H9 (cell line): ENCODE measurements at regions not wholly inside any gene's neighbourhood (a gene's known extent, or its start where the extent isn't known, plus 50 kb on each side); places are given as distances from the start of the nearest gene placed in this dataset.

Experiments
- DNase-seq: peaks from one replicate; pipeline ENCODE4 v3.0.0-alpha.2; 2017
- H2AFZ ChIP-seq: one replicate; pipeline ENCODE4 v1.6.1; 2013; ENCODE audit warnings: mild to moderate bottlenecking, low read length, control low read depth, moderate library complexity
- H2AK5ac ChIP-seq: 2 replicates; pipeline ENCODE4 v1.6.1; 2013; ENCODE audit warnings: low read length, control low read depth, mixed read lengths; ENCODE audit not compliant: insufficient read length
- H2BK120ac ChIP-seq: one replicate; pipeline ENCODE4 v1.6.1; 2013; ENCODE audit warnings: low read depth, mild to moderate bottlenecking, low read length, control low read depth, inconsistent platforms; ENCODE audit not compliant: poor library complexity, severe bottlenecking
- H2BK12ac ChIP-seq: 2 replicates; pipeline ENCODE4 v1.6.1; 2013; ENCODE audit warnings: low read length, control low read depth, mixed read lengths, low read depth; ENCODE audit not compliant: insufficient read length
- H2BK15ac ChIP-seq: 2 replicates; pipeline ENCODE4 v1.6.1; 2013; ENCODE audit warnings: low read depth, low read length, control low read depth
- H2BK20ac ChIP-seq: one replicate; pipeline ENCODE4 v1.6.1; 2013; ENCODE audit warnings: low read depth, mild to moderate bottlenecking, low read length, control low read depth, inconsistent platforms; ENCODE audit not compliant: poor library complexity, severe bottlenecking
- H2BK5ac ChIP-seq: 2 replicates; pipeline ENCODE4 v1.6.1; 2013; ENCODE audit warnings: low read length, control low read depth, mixed read lengths; ENCODE audit not compliant: insufficient read length
- H3K14ac ChIP-seq: 2 replicates; pipeline ENCODE4 v1.6.1; 2013; ENCODE audit warnings: low read length, control low read depth; ENCODE audit not compliant: insufficient read depth
- H3K18ac ChIP-seq: 2 replicates; pipeline ENCODE4 v1.6.1; 2013; ENCODE audit warnings: low read depth, mild to moderate bottlenecking, mixed read lengths, low read length, control low read depth; ENCODE audit not compliant: insufficient read length
- H3K23ac ChIP-seq: 2 replicates; pipeline ENCODE4 v1.6.1; 2013; ENCODE audit warnings: low read length, control low read depth, mixed read lengths, low read depth; ENCODE audit not compliant: insufficient read length
- H3K23me2 ChIP-seq: 2 replicates; pipeline ENCODE4 v1.6.1; 2013; ENCODE audit warnings: low read depth, mild to moderate bottlenecking, mixed read lengths, low read length, control low read depth; ENCODE audit not compliant: insufficient read length, poor library complexity, severe bottlenecking
- H3K27ac ChIP-seq: 2 replicates; pipeline ENCODE4 v1.5.1; 2013; ENCODE audit warnings: low read length, control low read depth, mixed read lengths, low read depth; ENCODE audit not compliant: insufficient read length
- H3K27me3 ChIP-seq: 2 replicates; pipeline ENCODE4 v1.6.1; 2013; ENCODE audit warnings: low read length, control low read depth, inconsistent platforms; ENCODE audit not compliant: insufficient read depth
- H3K4ac ChIP-seq: 2 replicates; pipeline ENCODE4 v1.6.1; 2013; ENCODE audit warnings: low read depth, mild to moderate bottlenecking, control low read depth, inconsistent platforms, low read length, moderate library complexity
- H3K4me1 ChIP-seq: 2 replicates; pipeline ENCODE4 v1.6.1; 2013; ENCODE audit warnings: low read length, control low read depth, inconsistent platforms; ENCODE audit not compliant: insufficient read depth
- H3K4me2 ChIP-seq: 2 replicates; pipeline ENCODE4 v1.6.1; 2013; ENCODE audit warnings: low read length, control low read depth, mixed read lengths; ENCODE audit not compliant: insufficient read length, insufficient read depth
- H3K56ac ChIP-seq: 2 replicates; pipeline ENCODE4 v1.6.1; 2013; ENCODE audit warnings: low read depth, mild to moderate bottlenecking, mixed read lengths, low read length, control low read depth; ENCODE audit not compliant: insufficient read length
- H3K79me1 ChIP-seq: 2 replicates; pipeline ENCODE4 v1.6.1; 2013; ENCODE audit warnings: low read depth, mild to moderate bottlenecking, moderate library complexity, low read length, control low read depth, inconsistent platforms; ENCODE audit not compliant: insufficient read depth, poor library complexity, severe bottlenecking
- H3K79me2 ChIP-seq: 2 replicates; pipeline ENCODE4 v1.6.1; 2013; ENCODE audit warnings: low read length, control low read depth, inconsistent platforms; ENCODE audit not compliant: insufficient read depth
- H3K9ac ChIP-seq: 2 replicates; pipeline ENCODE4 v1.6.1; 2013; ENCODE audit warnings: low read length, control low read depth, mixed read lengths; ENCODE audit not compliant: insufficient read length; ENCODE audit errors: extremely low read depth
- H3K9me3 ChIP-seq: one replicate; pipeline ENCODE4 v1.6.1; 2013; ENCODE audit warnings: low read depth, low read length, inconsistent platforms; ENCODE audit not compliant: control insufficient read depth
- H3T11ph ChIP-seq: one replicate; pipeline ENCODE4 v1.6.1; 2013; ENCODE audit warnings: mild to moderate bottlenecking, low read length, control low read depth, inconsistent platforms
- H4K20me1 ChIP-seq: one replicate; pipeline ENCODE4 v1.6.1; 2013; ENCODE audit not compliant: control insufficient read depth, insufficient read length, insufficient read depth
- H4K5ac ChIP-seq: 2 replicates; pipeline ENCODE4 v1.6.1; 2013; ENCODE audit warnings: low read depth, mild to moderate bottlenecking, mixed read lengths, low read length, control low read depth; ENCODE audit not compliant: insufficient read length
- H4K8ac ChIP-seq: replicated peaks from 2 replicates; pipeline ENCODE4 v1.6.1; 2013; ENCODE audit warnings: low read length, control low read depth, mixed read lengths, low read depth; ENCODE audit not compliant: insufficient read length
- H4K91ac ChIP-seq: 2 replicates; pipeline ENCODE4 v1.6.1; 2013; ENCODE audit warnings: low read depth, mild to moderate bottlenecking, moderate library complexity, mixed read lengths, low read length, control low read depth; ENCODE audit not compliant: insufficient read length
- H3K27ac Mint-ChIP-seq, 3 experiments: 2 replicates in 2 of 3; 3 replicates in 1 of 3; pipeline ENCODE4 v1.8.0; 2020 to 2021; ENCODE audit warnings: mixed read lengths in 3 of 3, mild to moderate bottlenecking in 1 of 3, moderate library complexity in 1 of 3
- H3K27me3 Mint-ChIP-seq: 2 replicates; pipeline ENCODE4 v1.8.0; 2021; ENCODE audit warnings: low read depth, mild to moderate bottlenecking, moderate library complexity, mixed read lengths
- H3K36me3 Mint-ChIP-seq, 3 experiments: 2 replicates in 2 of 3; 3 replicates in 1 of 3; pipeline ENCODE4 v1.8.0; 2020 to 2021; ENCODE audit warnings: low read depth in 3 of 3, mixed read lengths in 3 of 3; ENCODE audit not compliant: insufficient read depth in 1 of 3
- H3K4me1 Mint-ChIP-seq, 2 experiments: 2 replicates each; pipeline ENCODE4 v1.8.0; 2020; ENCODE audit warnings: mixed read lengths in 2 of 2
- H3K4me3 Mint-ChIP-seq, 2 experiments: 2 replicates in 1 of 2; 3 replicates in 1 of 2; pipeline ENCODE4 v1.8.0; 2020 to 2021; ENCODE audit warnings: mild to moderate bottlenecking in 2 of 2, mixed read lengths in 2 of 2, moderate library complexity in 1 of 2
- H3K9me3 Mint-ChIP-seq, 2 experiments: 2 replicates in 1 of 2; 3 replicates in 1 of 2; pipeline ENCODE4 v1.8.0; 2020; ENCODE audit warnings: mild to moderate bottlenecking in 2 of 2, mixed read lengths in 2 of 2, moderate library complexity in 1 of 2
- WGBS: extraction: QIAGEN DNeasy Blood & Tissue Kit; methylation state at CpG from one replicate; pipeline ENCODE4 v1.1.7; 2013; ENCODE audit warnings: missing lambda C conversion rate, low lambda C conversion rate, mixed read lengths; ENCODE audit not compliant: insufficient read length; ENCODE audit errors: extremely low coverage; 5-methylcytosine and 5-hydroxymethylcytosine counted together
- TF ChIP-seq, protein P1 (sequence below): fragments of 200-600 bp; sonication (generic); conservative IDR thresholded peaks from 3 replicates; pipeline ENCODE4 v1.8.0; 2021; ENCODE audit warnings: antibody characterized with exemption, mild to moderate bottlenecking

- no CpG with 5 or more reads among the region's 1 CpG for WGBS
- no peak overlapping the region for H3K14ac ChIP-seq
- H2BK12ac ChIP-seq, result no peak overlapping the region
- Mint-ChIP-seq H3K36me3 (no peaks in the 10 kb centered on the region; a peak in 1 of 7 replicates), H3K4me1 (peaks cover 16 to 19% of the 10 kb centered on the region in 2 experiments), H3K4me3 (no peak overlapping the region), H3K27ac (no peak overlapping the region), H3K27me3 (no peaks in the 10 kb centered on the region; the same call in 1 of the 2 replicates), H3K9me3 (peaks cover 0 to 4% of the 10 kb centered on the region in 2 experiments; a peak in 2 of 5 replicates)
- H2BK15ac ChIP-seq, result no peak overlapping the region
- no peak overlapping the region for H4K5ac ChIP-seq
- H3K79me2 ChIP-seq, result no peaks in the 10 kb centered on the region
- no peak overlapping the region for H4K8ac ChIP-seq
- H3K4ac ChIP-seq, result no peak overlapping the region
- H2AFZ ChIP-seq, result no peak overlapping the region
- no peak overlapping the region for H2BK20ac ChIP-seq
- H3K56ac ChIP-seq, result no peak overlapping the region
- no peak overlapping the region for H3T11ph ChIP-seq
- no peak overlapping the region for H3K23ac ChIP-seq
- H3K27ac ChIP-seq, result no peak overlapping the region
- no peaks in the 10 kb centered on the region for H3K27me3 ChIP-seq
- no peaks in the 10 kb centered on the region for H3K79me1 ChIP-seq
- no peaks in the 10 kb centered on the region for H4K20me1 ChIP-seq
- DNase-seq, result no peak
- H2BK120ac ChIP-seq, result no peak overlapping the region
- TF ChIP-seq, protein P1, sequence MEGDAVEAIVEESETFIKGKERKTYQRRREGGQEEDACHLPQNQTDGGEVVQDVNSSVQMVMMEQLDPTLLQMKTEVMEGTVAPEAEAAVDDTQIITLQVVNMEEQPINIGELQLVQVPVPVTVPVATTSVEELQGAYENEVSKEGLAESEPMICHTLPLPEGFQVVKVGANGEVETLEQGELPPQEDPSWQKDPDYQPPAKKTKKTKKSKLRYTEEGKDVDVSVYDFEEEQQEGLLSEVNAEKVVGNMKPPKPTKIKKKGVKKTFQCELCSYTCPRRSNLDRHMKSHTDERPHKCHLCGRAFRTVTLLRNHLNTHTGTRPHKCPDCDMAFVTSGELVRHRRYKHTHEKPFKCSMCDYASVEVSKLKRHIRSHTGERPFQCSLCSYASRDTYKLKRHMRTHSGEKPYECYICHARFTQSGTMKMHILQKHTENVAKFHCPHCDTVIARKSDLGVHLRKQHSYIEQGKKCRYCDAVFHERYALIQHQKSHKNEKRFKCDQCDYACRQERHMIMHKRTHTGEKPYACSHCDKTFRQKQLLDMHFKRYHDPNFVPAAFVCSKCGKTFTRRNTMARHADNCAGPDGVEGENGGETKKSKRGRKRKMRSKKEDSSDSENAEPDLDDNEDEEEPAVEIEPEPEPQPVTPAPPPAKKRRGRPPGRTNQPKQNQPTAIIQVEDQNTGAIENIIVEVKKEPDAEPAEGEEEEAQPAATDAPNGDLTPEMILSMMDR, result no peak
- no peaks in the 10 kb centered on the region for H3K9me3 ChIP-seq
- no peak overlapping the region for H3K18ac ChIP-seq
- H3K4me1 ChIP-seq, result peaks cover 10% of the 10 kb centered on the region; the same call in 1 of the 2 replicates
- H2BK5ac ChIP-seq, result no peak overlapping the region
- no peak overlapping the region for H3K4me2 ChIP-seq
- no peak overlapping the region for H3K9ac ChIP-seq
- no peaks in the 10 kb centered on the region for H3K23me2 ChIP-seq
- no peak overlapping the region for H2AK5ac ChIP-seq
- H4K91ac ChIP-seq, result no peak overlapping the region
Measured at GRCh38 chr6:142642651-142643050, 302.3 kb downstream of the HIVEP2 start.
